HEK293 (cell line): ENCODE measurements at regions not wholly inside any gene's neighbourhood (a gene's known extent, or its start where the extent isn't known, plus 50 kb on each side); places are given as distances from the start of the nearest gene placed in this dataset.

Experiments
- CTCF ChIA-PET: fragments of 350-600 bp; formaldehyde crosslinking; extraction: SDS; loops from one replicate; lab custom pipeline; 2021; ENCODE audit warnings: antibody characterized with exemption; lab: Yijun Ruan, JAX
- POLR2A ChIA-PET: fragments of 300-600 bp; formaldehyde crosslinking; extraction: SDS; loops from one replicate; lab custom pipeline; 2020; ENCODE audit warnings: antibody characterized with exemption, inconsistent platforms; lab: Yijun Ruan, JAX
- H3K27ac ChIP-seq: fragments of 200-500 bp; sonication (Bioruptor generic); 2 replicates; pipeline ENCODE4 v1.5.1; 2014; ENCODE audit warnings: low read depth, low read length, control low read depth, inconsistent platforms; ENCODE audit errors: extremely low read depth
- H3K36me3 ChIP-seq, 2 experiments: fragments of 200-500 bp in 1 of 2; sonication (Bioruptor generic) in 1 of 2; 1 replicate in 1 of 2; 2 replicates in 1 of 2; pipeline ENCODE4 v1.5.1; 2014 to 2017; ENCODE audit warnings: inconsistent platforms in 2 of 2, low read length in 2 of 2; ENCODE audit not compliant: control insufficient read depth in 2 of 2, insufficient read depth in 1 of 2
- H3K4me1 ChIP-seq: fragments of 200-500 bp; sonication (Bioruptor generic); 2 replicates; pipeline ENCODE4 v1.5.1; 2014; ENCODE audit warnings: mild to moderate bottlenecking, low read length, inconsistent platforms; ENCODE audit not compliant: control insufficient read depth, insufficient read depth
- H3K4me3 ChIP-seq: 2 replicates; pipeline ENCODE4 v1.5.1; 2011; ENCODE audit warnings: low read depth, mild to moderate bottlenecking, control low read depth, low read length, moderate library complexity
- H3K9me3 ChIP-seq: fragments of 200-500 bp; sonication (Bioruptor generic); 2 replicates; pipeline ENCODE4 v1.5.1; 2014; ENCODE audit warnings: low read depth, low read length, inconsistent platforms; ENCODE audit not compliant: control insufficient read depth, insufficient read depth
- GFI1B ChIP-seq: fragments of 450-650 bp; formaldehyde crosslinking; IDR thresholded peaks from 2 replicates; pipeline ENCODE4 v1.5.1; 2016; ENCODE audit warnings: missing biosample characterization, missing genetic modification characterization
- RBAK ChIP-seq: fragments of 450-650 bp; formaldehyde crosslinking; IDR thresholded peaks from 2 replicates; pipeline ENCODE4 v1.5.1; 2016; ENCODE audit warnings: missing biosample characterization, missing genetic modification characterization
- ZBTB44 ChIP-seq: fragments of 450-650 bp; IDR thresholded peaks from 2 replicates; pipeline ENCODE4 v1.5.1; 2018; ENCODE audit warnings: missing biosample characterization, mild to moderate bottlenecking, missing genetic modification characterization
- ZBTB6 ChIP-seq: fragments of 450-650 bp; formaldehyde crosslinking; IDR thresholded peaks from 2 replicates; pipeline ENCODE4 v1.5.1; 2017; ENCODE audit warnings: missing biosample characterization, missing genetic modification characterization
- ZFHX2 ChIP-seq: fragments of 450-650 bp; formaldehyde crosslinking; conservative IDR thresholded peaks from 2 replicates; pipeline ENCODE4 v1.5.1; 2016; ENCODE audit warnings: missing biosample characterization, missing genetic modification characterization
- ZIC2 ChIP-seq: fragments of 450-650 bp; formaldehyde crosslinking; IDR thresholded peaks from 2 replicates; pipeline ENCODE4 v1.5.1; 2016; ENCODE audit warnings: missing biosample characterization, missing genetic modification characterization
- ZNF121 ChIP-seq: fragments of 450-650 bp; formaldehyde crosslinking; IDR thresholded peaks from 2 replicates; pipeline ENCODE4 v1.5.1; 2016; ENCODE audit warnings: missing biosample characterization, missing genetic modification characterization
- ZNF26 ChIP-seq: fragments of 450-650 bp; formaldehyde crosslinking; IDR thresholded peaks from 2 replicates; pipeline ENCODE4 v1.5.1; 2016; ENCODE audit warnings: missing biosample characterization, missing genetic modification characterization
- ZNF558 ChIP-seq: fragments of 450-650 bp; formaldehyde crosslinking; IDR thresholded peaks from 2 replicates; pipeline ENCODE4 v1.5.1; 2016; ENCODE audit warnings: missing biosample characterization, missing genetic modification characterization
- ZNF571 ChIP-seq: fragments of 450-650 bp; formaldehyde crosslinking; IDR thresholded peaks from 2 replicates; pipeline ENCODE4 v1.5.0; 2017; ENCODE audit warnings: missing biosample characterization, missing genetic modification characterization
- ZNF585B ChIP-seq: fragments of 450-650 bp; formaldehyde crosslinking; IDR thresholded peaks from 2 replicates; pipeline ENCODE4 v1.5.1; 2016; ENCODE audit warnings: missing biosample characterization, missing genetic modification characterization
- ZNF600 ChIP-seq: fragments of 450-650 bp; formaldehyde crosslinking; IDR thresholded peaks from 2 replicates; pipeline ENCODE4 v1.5.1; 2016; ENCODE audit warnings: missing biosample characterization, missing genetic modification characterization
- ZNF645 ChIP-seq: fragments of 450-650 bp; formaldehyde crosslinking; IDR thresholded peaks from 2 replicates; pipeline ENCODE4; 2016; ENCODE audit warnings: missing biosample characterization, missing genetic modification characterization
- ZNF660 ChIP-seq: fragments of 450-650 bp; IDR thresholded peaks from 2 replicates; pipeline ENCODE4 v1.5.1; 2018; ENCODE audit warnings: missing biosample characterization, mild to moderate bottlenecking, missing genetic modification characterization
- ZNF776 ChIP-seq: fragments of 450-650 bp; formaldehyde crosslinking; IDR thresholded peaks from 2 replicates; pipeline ENCODE4 v1.5.0; 2017; ENCODE audit warnings: missing biosample characterization, missing genetic modification characterization, borderline replicate concordance
- ZNF777 ChIP-seq: fragments of 450-650 bp; formaldehyde crosslinking; IDR thresholded peaks from 2 replicates; pipeline ENCODE4 v1.5.1; 2017; ENCODE audit warnings: missing biosample characterization, missing genetic modification characterization, borderline replicate concordance
- TF ChIP-seq, protein P1 (sequence below): fragments of 450-650 bp; formaldehyde crosslinking; IDR thresholded peaks from 2 replicates; pipeline ENCODE4 v1.5.1; 2017; ENCODE audit warnings: missing biosample characterization, missing genetic modification characterization
- TF ChIP-seq, protein P2 (sequence below): fragments of 450-650 bp; formaldehyde crosslinking; IDR thresholded peaks from 2 replicates; pipeline ENCODE4 v1.5.1; 2017; ENCODE audit warnings: missing biosample characterization, mild to moderate bottlenecking, missing genetic modification characterization, moderate library complexity
- TF ChIP-seq, protein P3 (sequence below): fragments of 450-650 bp; formaldehyde crosslinking; IDR thresholded peaks from 2 replicates; pipeline ENCODE4 v1.5.1; 2017; ENCODE audit warnings: missing biosample characterization, missing genetic modification characterization
- TF ChIP-seq, protein P4 (sequence below): fragments of 450-650 bp; IDR thresholded peaks from 2 replicates; pipeline ENCODE4 v1.5.1; 2018; ENCODE audit warnings: missing biosample characterization, missing genetic modification characterization

DNA sequence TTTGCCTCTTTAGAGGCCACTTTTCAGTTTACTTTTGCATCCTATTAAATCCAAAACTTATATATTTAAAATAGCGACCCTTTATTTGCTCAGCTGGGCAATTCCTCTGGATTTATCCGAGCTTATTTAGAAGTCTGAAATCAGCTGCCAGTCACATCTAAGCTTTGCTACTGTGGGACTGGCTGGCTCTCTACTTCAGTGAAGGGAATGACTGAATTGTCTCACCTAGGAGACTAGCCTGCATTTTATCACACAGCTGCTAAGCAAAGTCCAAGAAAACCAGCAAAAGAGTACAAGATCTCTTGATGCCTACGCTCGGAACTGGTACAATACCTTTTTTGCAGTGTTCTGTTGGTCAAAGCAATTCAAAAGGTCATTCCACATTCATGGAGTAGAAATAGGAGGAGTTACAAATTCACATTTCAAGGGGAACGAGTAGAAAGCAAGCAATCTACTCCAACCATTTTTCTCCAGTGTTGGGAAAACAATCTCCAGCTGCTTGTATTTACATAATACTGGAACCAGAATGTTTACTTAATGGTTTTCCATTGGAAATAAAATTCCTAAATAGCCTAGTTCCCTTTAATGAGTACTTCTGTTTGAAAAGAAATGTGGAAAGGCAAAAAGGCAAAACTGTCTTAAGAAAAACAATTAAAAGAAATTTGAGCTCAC, 160.2 kb downstream of the MAGEB5 start:
- Histone ChIP-seq H3K9me3 (no peaks in the 10 kb centered on the region), H3K36me3 (no peaks in the 10 kb centered on the region), H3K4me3 (no peak overlapping the region), H3K4me1 (no peaks in the 10 kb centered on the region), H3K27ac (no peak overlapping the region)
- TF ChIP-seq ZNF558 (tag by site-specific recombination) (no peak), RBAK (no peak), ZIC2 (tag by site-specific recombination) (no peak), ZNF645 (tag by site-specific recombination) (no peak), ZBTB6 (tag by site-specific recombination) (no peak), ZNF600 (no peak), ZNF121 (tag by site-specific recombination) (no peak)
- TF ChIP-seq, protein P1, sequence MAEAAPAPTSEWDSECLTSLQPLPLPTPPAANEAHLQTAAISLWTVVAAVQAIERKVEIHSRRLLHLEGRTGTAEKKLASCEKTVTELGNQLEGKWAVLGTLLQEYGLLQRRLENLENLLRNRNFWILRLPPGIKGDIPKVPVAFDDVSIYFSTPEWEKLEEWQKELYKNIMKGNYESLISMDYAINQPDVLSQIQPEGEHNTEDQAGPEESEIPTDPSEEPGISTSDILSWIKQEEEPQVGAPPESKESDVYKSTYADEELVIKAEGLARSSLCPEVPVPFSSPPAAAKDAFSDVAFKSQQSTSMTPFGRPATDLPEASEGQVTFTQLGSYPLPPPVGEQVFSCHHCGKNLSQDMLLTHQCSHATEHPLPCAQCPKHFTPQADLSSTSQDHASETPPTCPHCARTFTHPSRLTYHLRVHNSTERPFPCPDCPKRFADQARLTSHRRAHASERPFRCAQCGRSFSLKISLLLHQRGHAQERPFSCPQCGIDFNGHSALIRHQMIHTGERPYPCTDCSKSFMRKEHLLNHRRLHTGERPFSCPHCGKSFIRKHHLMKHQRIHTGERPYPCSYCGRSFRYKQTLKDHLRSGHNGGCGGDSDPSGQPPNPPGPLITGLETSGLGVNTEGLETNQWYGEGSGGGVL (tag by site-specific recombination), result no peak
- CTCF ChIA-PET, result no interaction called here
- POLR2A ChIA-PET, result no interaction called here

GRCh38 chrX:26375346-26375745, 159.4 kb downstream of the MAGEB5 start:
- ChIA-PET CTCF (no interaction called here), POLR2A (no interaction called here)
- Histone ChIP-seq H3K4me3 (no peak overlapping the region), H3K9me3 (no peaks in the 10 kb centered on the region), H3K4me1 (no peaks in the 10 kb centered on the region), H3K36me3 (no peaks in the 10 kb centered on the region), H3K27ac (no peak overlapping the region)
- TF ChIP-seq ZNF777 (tag by site-specific recombination) (no peak), GFI1B (tag by site-specific recombination) (no peak), ZNF776 (tag by site-specific recombination) (no peak), ZNF585B (tag by site-specific recombination) (no peak), ZNF571 (no peak), ZNF26 (tag by site-specific recombination) (no peak), ZFHX2 (tag by site-specific recombination) (no peak), ZBTB44 (no peak), ZNF660 (no peak)
- TF ChIP-seq, protein P2, sequence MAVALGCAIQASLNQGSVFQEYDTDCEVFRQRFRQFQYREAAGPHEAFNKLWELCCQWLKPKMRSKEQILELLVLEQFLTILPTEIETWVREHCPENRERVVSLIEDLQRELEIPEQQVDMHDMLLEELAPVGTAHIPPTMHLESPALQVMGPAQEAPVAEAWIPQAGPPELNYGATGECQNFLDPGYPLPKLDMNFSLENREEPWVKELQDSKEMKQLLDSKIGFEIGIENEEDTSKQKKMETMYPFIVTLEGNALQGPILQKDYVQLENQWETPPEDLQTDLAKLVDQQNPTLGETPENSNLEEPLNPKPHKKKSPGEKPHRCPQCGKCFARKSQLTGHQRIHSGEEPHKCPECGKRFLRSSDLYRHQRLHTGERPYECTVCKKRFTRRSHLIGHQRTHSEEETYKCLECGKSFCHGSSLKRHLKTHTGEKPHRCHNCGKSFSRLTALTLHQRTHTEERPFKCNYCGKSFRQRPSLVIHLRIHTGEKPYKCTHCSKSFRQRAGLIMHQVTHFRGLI, result no peak
- TF ChIP-seq, protein P3, sequence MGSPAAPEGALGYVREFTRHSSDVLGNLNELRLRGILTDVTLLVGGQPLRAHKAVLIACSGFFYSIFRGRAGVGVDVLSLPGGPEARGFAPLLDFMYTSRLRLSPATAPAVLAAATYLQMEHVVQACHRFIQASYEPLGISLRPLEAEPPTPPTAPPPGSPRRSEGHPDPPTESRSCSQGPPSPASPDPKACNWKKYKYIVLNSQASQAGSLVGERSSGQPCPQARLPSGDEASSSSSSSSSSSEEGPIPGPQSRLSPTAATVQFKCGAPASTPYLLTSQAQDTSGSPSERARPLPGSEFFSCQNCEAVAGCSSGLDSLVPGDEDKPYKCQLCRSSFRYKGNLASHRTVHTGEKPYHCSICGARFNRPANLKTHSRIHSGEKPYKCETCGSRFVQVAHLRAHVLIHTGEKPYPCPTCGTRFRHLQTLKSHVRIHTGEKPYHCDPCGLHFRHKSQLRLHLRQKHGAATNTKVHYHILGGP (tag by site-specific recombination), result no peak
- TF ChIP-seq, protein P4, sequence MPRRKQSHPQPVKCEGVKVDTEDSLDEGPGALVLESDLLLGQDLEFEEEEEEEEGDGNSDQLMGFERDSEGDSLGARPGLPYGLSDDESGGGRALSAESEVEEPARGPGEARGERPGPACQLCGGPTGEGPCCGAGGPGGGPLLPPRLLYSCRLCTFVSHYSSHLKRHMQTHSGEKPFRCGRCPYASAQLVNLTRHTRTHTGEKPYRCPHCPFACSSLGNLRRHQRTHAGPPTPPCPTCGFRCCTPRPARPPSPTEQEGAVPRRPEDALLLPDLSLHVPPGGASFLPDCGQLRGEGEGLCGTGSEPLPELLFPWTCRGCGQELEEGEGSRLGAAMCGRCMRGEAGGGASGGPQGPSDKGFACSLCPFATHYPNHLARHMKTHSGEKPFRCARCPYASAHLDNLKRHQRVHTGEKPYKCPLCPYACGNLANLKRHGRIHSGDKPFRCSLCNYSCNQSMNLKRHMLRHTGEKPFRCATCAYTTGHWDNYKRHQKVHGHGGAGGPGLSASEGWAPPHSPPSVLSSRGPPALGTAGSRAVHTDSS (tag by site-specific recombination), result no peak
- TF ChIP-seq, protein P1 (tag by site-specific recombination), result no peak
